GM21528 (cell line): ENCODE measurements at regions not wholly inside any gene's neighbourhood (a gene's known extent, or its start where the extent isn't known, plus 50 kb on each side); places are given as distances from the start of the nearest gene placed in this dataset.

Experiments used
- ATAC-seq: cut with Tn5 transposase; IDR thresholded peaks from one replicate; pipeline ENCODE4 v1.9.1; 2021; ENCODE audit warnings: mild to moderate bottlenecking, moderate library complexity; ENCODE audit not compliant: unreplicated experiment, low FRiP score

DNA sequence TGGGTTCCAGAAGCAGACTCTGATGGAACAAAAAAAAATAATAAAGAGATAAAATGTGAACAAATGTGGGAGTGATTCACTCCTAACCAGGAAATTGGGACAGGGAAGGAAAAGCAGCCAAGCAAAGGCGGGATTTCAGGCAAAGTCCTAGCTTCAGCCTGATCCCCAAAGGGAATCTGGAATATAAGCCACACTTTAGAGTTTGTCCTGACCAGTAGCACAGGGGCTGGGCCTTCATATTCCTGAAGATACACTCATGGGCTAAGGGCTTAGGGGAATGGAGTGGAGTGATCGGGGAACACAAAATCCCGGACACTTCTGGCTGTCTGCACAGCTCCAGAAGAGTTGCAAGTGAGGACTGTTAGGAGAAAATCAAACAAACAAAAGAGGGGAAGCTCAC, 135.0 kb upstream of the COL8A1 start:
- no peak for ATAC-seq

DNA sequence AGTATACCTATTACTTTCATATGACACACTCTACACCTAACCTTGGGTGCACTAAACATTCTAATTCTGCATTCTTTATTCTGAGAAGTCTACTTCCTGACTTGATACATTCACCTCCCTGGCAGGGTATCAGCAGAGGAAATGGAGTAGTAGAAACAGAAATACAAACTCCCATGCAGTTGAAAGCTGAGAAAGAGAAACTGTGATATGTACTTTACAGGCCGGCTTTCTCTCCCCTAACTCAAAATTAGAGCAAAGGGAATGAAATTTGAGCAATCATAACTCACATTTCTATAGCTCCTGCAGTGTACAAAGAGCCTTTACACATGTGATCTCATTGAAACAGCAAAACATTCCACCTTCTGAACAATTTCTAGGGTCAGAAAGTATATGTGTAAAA, 135.5 kb upstream of the COL8A1 start:
- ATAC-seq: no peak

DNA sequence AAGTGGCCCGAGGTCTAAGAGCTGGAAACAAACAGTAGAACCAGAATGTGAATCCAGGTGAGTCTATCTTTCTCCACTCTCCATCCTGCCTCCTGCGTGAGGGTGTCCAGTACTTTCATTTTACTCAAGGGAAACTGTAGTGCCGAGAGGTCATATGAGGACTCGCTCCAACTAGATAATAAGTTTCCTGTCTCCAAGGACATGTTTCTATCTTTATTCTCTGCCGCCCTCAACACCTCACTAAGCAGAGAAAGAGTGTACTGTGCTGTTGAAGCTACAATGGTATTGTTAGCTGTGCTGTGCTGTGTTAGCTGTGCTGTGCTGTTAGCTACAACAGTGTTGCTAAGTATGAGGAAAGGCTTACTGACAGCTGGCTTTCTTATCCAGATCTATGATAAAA, 137.9 kb upstream of the COL8A1 start:
- ATAC-seq: no peak

DNA sequence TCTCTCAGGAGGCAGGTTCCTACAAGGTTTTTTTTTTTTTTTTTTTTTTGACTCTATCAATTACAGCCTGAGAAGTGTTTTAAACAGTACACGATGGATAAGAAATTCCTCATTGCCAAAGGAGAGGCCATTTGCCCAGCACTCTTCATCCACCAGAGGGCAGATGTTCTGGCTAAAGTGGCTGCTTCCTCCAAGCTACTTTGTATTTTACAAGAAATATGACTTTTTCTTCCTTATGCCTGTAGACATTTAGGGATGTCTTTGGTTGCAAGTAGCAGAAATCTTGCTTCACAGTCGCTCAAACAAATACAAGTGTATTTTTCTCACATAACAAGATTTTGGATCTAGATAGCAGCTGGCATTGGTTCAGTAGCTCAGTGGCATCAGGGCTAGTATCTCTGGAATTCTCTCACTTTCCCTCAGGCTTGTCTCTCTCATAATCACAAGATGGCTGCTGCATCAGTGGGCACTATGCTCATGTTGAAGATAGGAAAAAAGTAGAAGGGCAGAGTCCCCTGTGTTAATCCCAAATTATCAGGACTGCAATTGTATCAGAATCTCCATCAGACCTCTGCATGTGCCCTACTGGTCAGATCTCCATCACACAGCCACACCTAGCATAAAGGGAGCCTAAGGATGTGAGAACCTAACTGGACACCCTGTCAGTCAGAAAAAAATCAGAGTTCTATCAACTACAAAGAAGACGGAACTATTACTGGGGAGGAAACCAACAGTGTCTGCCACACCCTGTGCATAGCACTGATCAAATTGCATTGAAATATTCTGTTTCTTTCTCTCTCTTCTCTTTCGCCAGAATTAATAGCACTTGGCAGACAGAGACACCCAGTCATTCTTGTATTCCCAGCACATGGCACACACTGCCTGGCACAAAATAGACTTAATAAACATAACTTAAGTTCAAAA, 138.9 kb upstream of the COL8A1 start:
- ATAC-seq: no peak

DNA sequence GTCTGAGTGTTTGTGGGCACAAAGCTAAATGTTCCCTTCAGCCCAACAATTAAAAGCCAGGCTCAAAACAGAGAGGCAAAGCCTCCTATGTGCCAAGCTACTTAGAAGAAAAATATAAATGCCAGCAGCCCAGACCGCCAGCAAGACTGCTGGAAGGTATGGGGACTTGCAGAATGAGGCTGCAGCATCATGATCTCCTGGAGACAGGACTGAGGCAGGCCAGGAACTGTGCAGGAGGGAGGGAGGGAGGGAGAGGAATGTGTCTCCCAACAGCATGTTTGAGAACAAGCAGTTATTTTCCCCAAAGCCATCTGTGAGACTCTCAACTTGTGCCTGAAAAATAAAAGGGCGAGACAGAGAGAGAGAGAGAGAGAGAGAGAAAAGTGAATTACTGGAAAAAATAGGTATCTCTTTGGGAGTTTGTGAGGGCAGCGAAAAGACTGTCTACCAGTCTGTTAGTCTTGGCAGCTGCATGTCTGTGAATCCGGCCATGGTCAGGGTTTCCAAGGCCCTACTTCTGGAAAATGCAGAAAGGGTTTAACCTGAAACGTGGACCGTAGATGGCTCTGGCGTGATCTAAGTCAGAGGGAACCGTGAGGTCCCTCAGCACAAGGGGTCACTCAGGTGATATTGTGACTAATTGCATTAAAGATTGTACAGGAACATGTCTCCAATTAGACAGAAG, 139.7 kb upstream of the COL8A1 start:
- ATAC-seq: no peak

DNA sequence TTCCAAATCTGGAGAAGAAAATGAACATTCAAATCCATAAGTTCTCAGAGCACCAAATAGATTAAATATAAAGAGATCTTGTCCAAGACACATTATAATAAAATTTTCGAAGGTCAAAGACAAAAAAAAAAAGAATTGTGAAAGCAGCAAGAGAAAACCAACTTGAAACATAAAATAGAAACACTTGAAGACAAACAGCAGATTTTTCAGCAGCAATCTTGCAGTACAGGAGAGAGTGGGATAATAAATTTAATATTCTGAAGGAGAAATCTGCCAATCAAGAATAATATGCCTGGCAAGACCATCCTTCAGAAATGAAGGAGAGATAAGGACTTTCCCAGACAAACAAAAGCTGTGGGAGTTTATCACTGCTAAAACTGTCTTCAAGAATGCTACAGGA, 150.5 kb upstream of the COL8A1 start:
- ATAC-seq: no peak

DNA sequence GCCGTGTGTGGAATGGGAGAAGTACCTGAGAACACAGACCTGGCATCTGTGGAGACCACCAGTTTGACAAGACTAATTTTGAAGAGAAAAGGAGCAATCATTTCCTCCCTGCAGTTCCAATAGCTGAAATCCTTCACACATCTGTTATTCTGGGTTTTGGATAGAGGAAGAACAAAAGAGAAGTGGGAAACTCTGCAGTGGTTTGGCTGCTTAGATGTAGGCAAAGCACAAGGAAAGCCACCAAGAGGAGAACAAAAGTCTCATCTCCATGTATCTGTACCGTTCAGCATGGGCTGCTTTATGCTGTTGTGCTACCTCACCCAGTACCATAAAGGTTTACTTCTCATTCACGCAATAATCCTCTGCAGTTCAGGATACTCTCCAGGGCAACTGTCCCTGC, 153.1 kb upstream of the COL8A1 start:
- no peak for ATAC-seq

DNA sequence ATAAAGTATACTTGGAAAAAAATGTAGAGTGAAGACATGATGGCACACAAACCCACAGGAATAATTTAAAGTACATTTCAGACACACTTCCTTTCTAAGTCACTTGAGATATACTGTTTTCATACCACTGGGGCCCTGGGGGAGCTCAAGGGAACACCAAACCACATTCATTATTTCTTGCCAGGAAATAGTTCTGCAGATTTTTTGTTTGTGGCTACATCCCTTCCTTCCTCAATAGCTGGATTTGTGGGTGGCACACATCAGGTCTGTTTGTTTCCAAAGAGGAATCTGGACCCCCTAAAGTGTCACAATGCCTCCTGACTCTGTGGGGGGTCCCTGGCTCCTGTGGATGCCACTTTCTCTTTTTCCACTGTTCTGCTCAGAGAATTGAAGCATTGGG, 153.5 kb upstream of the COL8A1 start:
- ATAC-seq: no peak

DNA sequence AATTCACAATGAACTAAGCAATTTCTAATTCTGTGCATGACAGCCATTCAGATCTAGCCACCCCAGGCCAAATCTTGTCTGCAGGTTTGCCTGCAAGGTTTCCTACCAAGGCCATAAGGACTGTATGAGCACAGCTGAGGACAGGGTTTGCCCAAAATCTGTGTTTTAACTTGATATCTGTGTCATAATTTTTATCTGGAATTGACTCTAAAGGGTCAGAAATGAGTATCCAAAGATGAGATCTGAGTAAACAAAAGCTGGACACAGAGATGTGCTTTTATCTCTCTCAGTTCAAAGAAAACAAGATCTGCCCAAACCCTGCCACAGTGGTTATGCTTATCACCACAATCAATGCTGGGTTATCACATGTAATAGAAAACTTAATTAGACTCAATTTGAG, 154.6 kb upstream of the COL8A1 start:
- ATAC-seq: no peak

DNA sequence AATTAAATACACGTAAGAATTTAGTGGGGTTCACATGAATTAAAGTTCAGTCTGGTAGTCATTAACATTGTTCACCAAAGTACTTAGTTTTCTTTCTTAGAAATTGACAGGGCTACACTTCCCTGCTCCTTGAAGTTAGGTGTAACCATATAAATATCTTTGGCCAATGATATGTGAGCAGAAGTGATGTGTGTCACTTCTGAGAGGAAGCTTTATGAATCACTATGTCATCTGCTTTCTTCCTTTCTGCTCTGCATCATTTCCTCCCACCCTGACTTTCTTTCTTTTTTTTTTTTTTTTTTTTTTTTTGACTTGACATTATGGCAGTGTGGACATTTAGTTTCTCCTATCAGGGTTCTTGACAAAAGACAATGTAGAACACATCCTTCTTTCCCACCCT, 156.2 kb upstream of the COL8A1 start:
- ATAC-seq: no peak

DNA sequence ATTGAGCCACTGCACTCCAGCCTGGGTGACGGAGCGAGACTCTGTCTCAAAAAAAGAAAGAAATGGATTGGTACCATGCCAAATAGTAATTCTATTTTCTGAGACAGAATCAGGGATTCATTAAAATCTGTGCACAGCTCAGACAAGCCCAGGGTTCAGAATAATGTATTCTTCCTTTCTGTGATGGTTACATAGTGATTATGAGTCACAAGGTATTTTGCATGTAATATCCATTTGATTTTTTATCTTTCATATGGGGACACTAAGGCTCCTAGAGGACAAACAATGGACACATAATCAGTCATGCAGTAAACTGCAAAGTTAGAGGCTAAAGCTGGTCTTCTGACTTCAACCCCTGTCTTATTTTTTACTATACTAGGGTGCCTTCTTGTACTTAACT, 156.8 kb upstream of the COL8A1 start:
- no peak for ATAC-seq

DNA sequence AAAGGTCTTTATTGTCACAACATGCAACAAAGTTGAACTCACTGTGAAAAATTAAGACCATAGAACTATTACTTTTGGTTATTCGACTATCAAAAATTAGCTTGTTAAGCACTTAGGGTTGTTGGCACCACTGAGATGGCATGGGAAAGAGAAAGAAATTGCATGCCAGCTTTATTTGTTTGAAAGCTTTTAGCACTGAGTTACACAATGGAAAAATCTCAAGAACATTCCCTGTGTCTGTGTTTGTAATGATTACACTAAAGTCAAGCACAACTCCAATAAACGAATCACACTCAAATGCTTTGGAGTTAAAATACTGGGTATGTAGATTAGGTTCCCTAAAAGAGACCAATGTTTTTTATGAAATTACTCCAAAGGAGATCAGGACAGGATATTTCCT, 158.6 kb upstream of the COL8A1 start:
- no peak for ATAC-seq

DNA sequence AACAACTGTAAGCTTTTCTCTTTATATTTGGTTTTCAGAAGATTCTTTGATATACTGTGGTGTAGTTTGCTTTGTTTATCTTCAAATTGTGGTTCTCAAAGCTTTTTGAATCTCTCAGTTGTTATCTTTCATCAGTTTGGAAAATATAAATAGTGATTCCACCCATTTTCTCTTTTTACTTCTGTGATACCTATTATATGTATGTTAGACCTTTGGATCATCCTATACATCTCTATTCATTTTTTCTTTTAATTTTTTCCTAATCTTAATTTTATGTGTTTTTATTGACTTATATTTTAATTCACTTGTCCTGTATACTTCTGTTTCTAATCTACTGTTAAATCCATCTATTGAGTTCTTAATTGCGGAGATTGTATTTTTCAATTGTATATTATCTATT, 160.7 kb upstream of the COL8A1 start:
- no peak for ATAC-seq

DNA sequence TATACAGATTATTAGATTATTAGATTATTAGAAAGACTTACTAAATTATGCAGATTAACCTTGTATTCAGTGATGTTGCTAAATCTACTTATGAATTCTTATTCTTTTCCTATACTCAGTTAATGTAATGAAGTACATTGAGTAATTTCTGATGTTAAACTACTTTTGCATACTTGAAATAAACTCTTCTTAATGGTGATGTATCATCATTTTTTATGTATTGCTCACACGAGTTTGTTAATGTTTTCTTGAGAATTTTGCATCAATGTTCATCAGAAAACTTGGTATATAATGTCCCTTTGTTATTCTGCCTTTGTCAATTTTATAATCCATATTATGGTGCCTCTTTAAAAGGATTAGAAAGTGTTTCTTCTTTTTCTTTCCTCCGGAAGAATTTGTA, 163.2 kb upstream of the COL8A1 start:
- ATAC-seq: no peak

DNA sequence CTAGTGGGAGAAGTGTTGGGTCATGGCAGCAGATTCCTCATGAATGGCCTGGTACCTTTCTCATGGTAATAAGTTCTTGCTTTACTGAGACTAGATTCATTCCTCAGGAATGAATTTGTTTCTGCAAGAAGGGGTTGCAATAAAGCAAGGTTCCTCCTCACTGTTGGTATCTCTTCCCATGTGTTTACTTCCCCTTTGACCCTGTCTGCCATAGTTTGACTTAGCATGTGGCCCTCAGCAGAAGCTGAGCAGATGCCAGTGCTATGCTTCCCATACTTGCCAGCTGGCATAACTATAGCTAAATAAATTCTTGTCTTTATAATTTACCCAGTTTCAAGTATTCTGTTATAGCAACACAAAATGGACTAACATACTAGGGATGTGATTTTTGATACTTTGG, 163.6 kb upstream of the COL8A1 start:
- ATAC-seq: no peak

DNA sequence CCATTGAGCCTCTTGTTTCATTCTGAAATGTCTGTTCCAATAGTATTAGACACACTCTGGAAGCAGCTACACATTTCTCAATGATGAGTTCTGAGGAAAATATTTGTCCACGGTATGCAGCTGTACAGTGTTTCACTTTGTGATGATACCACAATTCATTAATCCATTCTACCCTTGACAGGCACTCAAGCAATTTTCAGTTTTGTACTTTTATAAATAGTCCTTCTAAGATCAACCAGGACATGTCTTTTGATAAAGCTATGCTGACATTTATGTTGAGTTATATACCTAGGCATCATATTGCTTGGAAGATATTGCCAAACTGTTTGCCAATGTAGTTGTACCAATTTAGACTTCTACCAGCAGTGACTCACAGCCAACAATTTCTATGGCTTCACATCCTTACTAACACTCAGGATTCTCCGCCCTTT, 165.1 kb upstream of the COL8A1 start:
- no peak for ATAC-seq

DNA sequence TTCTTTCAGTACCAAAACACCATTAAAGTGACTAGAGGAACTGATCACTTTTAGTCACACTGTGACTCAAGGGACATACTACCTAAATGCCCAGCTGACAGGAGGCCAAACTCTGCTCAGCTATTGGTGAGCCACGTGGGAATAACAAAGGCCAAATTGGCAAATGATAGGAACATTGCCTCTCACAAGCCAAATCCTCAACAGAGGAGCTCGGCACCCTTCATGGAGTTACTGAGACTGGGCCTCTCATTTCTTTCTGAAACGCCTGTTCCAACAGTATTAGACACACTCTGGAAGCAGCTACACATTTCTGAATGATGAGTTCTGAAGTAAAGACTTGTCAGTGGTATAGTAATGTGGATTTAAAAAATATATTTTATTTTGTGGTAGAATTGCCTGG, 166.0 kb upstream of the COL8A1 start:
- ATAC-seq: no peak

DNA sequence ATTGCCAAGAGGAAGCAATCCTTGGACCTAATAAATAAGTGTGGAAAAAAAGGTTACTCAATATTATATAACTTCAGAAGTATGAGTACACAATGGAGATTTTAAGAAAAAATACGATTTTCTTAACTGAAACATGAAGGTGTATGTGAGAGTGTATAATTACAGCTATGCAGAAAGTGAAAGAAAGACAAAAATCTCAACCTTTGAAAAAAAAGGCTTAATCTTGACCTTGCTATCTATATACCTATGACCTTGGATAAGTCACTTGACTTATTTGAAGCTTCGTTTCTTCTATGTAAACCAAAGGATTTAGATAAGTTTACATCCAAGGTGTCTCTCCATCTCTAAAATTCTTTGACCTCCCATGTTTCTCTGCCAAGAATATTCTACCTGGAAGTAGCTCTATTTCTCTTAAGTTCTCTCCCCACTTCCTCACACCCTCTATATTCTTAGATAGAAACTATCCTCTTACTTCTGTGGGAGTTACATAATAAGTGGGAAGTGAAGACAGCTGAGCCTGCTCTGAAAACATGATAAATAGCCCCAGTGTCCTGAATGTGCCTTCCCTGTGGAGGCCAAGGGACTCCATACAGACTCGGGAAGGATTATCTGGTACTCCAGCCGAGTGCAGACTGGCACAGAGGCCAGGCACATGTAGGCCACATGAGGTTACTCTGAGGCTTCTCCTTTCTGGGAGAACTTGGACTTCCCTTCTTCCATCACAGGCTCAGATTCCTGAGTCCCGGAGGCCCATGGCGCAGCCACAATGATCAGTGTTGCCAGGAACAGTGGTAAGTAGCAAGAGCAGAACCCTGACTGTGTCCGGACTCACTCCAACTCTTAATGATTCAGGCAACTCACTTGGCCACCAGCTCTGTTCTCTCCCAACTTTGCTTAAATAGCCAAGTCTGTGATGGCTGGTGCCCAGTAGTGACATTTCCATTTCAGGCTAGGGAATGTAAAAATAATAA, 166.8 kb upstream of the COL8A1 start:
- ATAC-seq: no peak

DNA sequence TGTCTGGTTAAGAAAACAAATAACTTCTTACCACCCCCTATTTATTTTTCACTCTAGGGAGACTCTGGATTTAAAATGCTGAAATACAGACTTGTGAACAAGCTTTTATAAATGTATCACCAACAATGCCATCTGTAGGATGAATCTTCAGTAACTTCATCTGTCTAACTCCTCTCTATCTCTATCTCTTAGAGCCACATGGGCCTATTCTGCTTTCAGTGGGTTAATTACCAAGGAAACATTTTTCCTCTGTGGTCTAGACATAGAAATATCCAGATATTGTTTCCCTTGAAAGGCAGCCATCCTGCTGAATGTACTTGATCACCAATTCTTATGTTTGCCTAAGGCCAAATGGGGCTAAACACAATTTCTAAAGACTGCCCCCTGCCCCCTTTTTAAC, 167.6 kb upstream of the COL8A1 start:
- ATAC-seq: no peak

DNA sequence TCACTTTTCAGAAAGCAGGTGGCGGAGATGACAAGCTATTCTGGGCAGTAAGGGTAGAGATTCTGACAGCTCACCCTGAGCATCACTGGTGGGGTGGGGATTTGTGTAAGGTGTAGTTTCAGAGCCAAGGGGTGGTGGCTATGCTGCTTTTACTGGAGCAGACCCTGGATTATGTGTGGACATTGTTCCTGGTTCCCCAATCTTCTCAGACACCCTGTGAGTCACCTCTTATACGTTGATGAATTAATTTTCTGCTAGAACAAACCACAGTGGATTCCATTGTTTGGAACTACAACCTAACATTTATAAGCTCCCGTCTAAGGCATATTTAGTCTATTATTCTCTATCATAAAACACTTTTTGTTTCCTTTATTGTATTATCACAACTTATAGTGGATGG, 169.5 kb upstream of the COL8A1 start:
- no peak for ATAC-seq

DNA sequence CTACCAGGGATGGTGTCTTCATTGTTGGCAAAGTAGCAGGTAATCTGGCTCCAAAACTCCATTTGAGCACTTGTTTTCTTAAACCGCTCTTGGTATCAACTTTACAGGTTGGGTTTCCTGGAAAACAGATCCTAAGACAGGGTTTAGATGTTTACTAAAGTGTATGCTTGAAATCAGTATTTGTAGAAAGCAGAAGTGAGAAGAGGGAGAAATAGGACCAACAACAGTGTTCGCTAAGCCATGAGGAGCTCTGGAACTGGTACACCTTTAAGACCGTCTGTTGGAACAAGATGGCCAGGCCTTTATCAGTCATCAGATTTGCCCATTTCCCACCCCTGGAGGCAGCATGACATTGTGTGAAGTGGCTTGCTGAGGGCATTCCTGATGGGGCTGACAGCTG, 171.0 kb upstream of the COL8A1 start:
- no peak for ATAC-seq
